ENCODE measurements at regions not wholly inside any gene's neighbourhood (a gene's known extent, or its start where the extent isn't known, plus 50 kb on each side); places are given as distances from the start of the nearest gene placed in this dataset.
"Not testable (repeated sequence)": the region's sequence is repeated elsewhere in the genome, so short reads cannot be mapped to it uniquely, and the experiment has no call there.

DNA sequence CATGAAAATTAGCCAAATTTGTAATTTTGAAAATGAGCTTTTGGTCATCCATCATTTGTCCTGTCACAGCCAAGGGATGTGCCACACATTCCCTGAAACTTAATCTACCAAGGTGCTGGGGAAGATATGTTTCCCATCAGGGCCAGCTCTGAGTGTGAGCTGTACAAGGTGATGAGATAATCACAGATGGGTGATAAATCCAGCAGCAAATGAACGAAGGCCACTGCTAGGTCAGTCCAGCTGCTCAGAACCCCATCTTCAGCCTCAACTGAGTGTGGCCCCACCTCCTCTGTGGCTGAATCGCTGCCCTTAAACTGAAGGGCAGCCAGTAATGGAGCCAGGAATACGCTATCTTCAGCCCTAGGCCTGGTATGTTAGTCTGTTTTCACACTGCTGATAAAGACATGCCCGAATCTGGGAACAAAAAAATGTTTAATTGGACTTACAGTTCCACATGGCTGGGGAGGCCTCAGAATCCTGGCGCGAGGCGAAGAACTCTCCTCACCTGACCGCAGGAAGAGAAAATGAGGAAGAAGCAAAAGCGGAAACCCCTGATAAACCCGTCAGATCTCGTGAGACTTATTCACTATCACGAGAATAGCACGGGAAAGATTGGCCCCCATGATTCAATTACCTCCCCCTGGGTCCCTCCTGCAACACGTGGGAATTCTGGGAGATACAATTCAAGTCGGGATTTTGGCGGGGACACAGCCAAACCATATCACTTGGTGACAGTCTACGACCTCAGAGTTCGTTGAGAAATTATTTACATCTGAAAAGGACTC, 553.0 kb downstream of the NTRK3 start:
- no peaks in the 10 kb centered on the region for H3K36me3 Mint-ChIP-seq (ENCODE audit: insufficient read depth, unreplicated experiment)
- H3K9me3 Mint-ChIP-seq (ENCODE audit: unreplicated experiment) = peaks cover 15% of the 10 kb centered on the region
- BruUV-seq (replicated peaks) = no TSS peak
- intact Hi-C loops (cut with micrococcal nuclease) = no loop called here
- H3K27ac Mint-ChIP-seq (ENCODE audit: low read depth, unreplicated experiment) = no peak overlapping the region
- H3K4me3 Mint-ChIP-seq (ENCODE audit: unreplicated experiment) = no peak overlapping the region
- TF ChIP-seq, protein P1, sequence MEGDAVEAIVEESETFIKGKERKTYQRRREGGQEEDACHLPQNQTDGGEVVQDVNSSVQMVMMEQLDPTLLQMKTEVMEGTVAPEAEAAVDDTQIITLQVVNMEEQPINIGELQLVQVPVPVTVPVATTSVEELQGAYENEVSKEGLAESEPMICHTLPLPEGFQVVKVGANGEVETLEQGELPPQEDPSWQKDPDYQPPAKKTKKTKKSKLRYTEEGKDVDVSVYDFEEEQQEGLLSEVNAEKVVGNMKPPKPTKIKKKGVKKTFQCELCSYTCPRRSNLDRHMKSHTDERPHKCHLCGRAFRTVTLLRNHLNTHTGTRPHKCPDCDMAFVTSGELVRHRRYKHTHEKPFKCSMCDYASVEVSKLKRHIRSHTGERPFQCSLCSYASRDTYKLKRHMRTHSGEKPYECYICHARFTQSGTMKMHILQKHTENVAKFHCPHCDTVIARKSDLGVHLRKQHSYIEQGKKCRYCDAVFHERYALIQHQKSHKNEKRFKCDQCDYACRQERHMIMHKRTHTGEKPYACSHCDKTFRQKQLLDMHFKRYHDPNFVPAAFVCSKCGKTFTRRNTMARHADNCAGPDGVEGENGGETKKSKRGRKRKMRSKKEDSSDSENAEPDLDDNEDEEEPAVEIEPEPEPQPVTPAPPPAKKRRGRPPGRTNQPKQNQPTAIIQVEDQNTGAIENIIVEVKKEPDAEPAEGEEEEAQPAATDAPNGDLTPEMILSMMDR (IDR thresholded peaks at IDR 0.05; ENCODE audit: unreplicated experiment) = no peak
- no peak for DNase-seq (ENCODE audit: unreplicated experiment)
- no peaks in the 10 kb centered on the region for H3K4me1 Mint-ChIP-seq (ENCODE audit: insufficient read depth, unreplicated experiment)
- ChIA-PET CTCF (no interaction called here), POLR2A (no interaction called here)
- no peaks in the 10 kb centered on the region for H3K27me3 Mint-ChIP-seq (ENCODE audit: insufficient read depth, unreplicated experiment)

DNA sequence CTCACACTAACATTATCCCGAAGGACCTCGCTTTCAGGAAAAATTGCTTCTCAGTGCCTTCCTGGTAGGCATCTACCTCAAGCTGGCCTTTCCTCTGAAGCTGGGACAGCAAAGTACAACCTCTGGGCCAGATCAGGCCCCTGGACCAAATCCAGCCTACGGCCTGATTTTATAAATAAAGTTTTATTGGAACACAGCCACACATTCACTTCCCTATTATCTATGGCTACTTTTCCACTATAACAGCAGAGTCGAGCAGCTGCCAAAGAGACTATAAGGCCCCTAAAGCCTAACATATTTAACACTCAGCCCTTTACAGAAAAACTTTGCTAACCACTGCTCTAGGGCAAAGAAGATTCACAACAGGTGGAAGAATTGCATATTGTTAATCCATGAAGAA, 554.3 kb downstream of the NTRK3 start:
- H3K4me3 Mint-ChIP-seq (ENCODE audit: unreplicated experiment) = no peak overlapping the region
- H3K4me1 Mint-ChIP-seq (ENCODE audit: insufficient read depth, unreplicated experiment) = no peaks in the 10 kb centered on the region
- TF ChIP-seq, protein P1 (IDR thresholded peaks at IDR 0.05; ENCODE audit: unreplicated experiment) = no peak
- H3K9me3 Mint-ChIP-seq (ENCODE audit: unreplicated experiment) = peaks cover 9% of the 10 kb centered on the region
- no peaks in the 10 kb centered on the region for H3K36me3 Mint-ChIP-seq (ENCODE audit: insufficient read depth, unreplicated experiment)
- POLR2A ChIA-PET = no interaction called here
- intact Hi-C loops (cut with micrococcal nuclease) = no loop called here
- no peak overlapping the region for H3K27ac Mint-ChIP-seq (ENCODE audit: low read depth, unreplicated experiment)
- BruUV-seq (replicated peaks) = no TSS peak
- no peak for DNase-seq (ENCODE audit: unreplicated experiment)
- no peaks in the 10 kb centered on the region for H3K27me3 Mint-ChIP-seq (ENCODE audit: insufficient read depth, unreplicated experiment)
- CTCF ChIA-PET = interaction anchor here (0.6 kb wide), 2 partner anchors 49 to 1848 kb away, joined by 3 read pairs; no protein-coding TSS in a partner anchor

DNA sequence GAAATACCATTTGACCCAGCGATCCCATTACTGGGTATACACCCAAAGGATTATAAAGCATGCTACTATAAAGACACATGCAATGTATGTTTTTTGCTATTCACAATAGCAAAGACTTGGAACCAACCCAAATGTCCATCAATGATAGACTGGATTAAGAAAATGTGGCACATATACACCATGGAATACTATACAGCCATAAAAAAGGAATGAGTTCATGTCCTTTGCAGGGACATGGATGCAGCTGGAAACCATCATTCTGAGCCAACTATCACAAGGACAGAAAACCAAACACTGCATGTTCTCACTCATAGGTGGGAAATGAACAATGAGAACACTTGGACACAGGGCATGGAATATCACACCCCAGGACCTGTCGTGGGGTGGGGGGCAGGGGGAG, 558.1 kb downstream of the NTRK3 start:
- H3K27me3 Mint-ChIP-seq (ENCODE audit: insufficient read depth, unreplicated experiment); H3K4me3 Mint-ChIP-seq (ENCODE audit: unreplicated experiment); BruUV-seq (replicated peaks); POLR2A ChIA-PET; intact Hi-C loops (cut with micrococcal nuclease); DNase-seq (ENCODE audit: unreplicated experiment); H3K4me1 Mint-ChIP-seq (ENCODE audit: insufficient read depth, unreplicated experiment); H3K9me3 Mint-ChIP-seq (ENCODE audit: unreplicated experiment); CTCF ChIA-PET; H3K36me3 Mint-ChIP-seq (ENCODE audit: insufficient read depth, unreplicated experiment); H3K27ac Mint-ChIP-seq (ENCODE audit: low read depth, unreplicated experiment): not testable (repeated sequence)

DNA sequence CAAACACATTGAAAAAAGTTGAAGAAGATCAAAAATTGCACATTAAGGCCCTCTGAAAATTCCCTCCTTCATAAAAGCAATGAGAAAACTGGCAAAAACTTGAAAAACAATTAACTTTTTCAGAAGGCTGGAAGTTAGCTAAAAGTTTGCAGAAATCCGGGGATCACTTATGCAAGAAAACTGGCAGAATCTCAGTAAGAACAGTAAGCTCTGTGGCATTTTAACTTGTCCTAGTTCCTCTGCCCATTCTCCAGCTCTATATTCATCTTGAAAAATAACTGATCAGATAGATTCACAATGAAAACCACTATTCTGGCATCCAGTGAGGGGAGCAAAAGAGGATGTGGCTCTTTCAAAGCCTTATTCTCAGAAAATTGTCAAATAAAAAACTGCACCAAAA, 566.8 kb downstream of the NTRK3 start:
- BruUV-seq (replicated peaks) = no TSS peak

More for the DNA sequence above, 566.8 kb downstream of the NTRK3 start:
- Mint-ChIP-seq H3K36me3 (ENCODE audit: insufficient read depth, unreplicated experiment) (no peaks in the 10 kb centered on the region), H3K27me3 (ENCODE audit: insufficient read depth, unreplicated experiment) (no peaks in the 10 kb centered on the region), H3K9me3 (ENCODE audit: unreplicated experiment) (peaks cover 9% of the 10 kb centered on the region), H3K4me1 (ENCODE audit: insufficient read depth, unreplicated experiment) (peaks cover 5% of the 10 kb centered on the region), H3K27ac (ENCODE audit: low read depth, unreplicated experiment) (no peak overlapping the region), H3K4me3 (ENCODE audit: unreplicated experiment) (no peak overlapping the region)
- POLR2A ChIA-PET = no interaction called here
- intact Hi-C loops (cut with micrococcal nuclease) = no loop called here
- TF ChIP-seq, protein P1 (IDR thresholded peaks at IDR 0.05; ENCODE audit: unreplicated experiment) = no peak
- CTCF ChIA-PET = interaction anchor here (0.9 kb wide), 1 partner anchor 22 kb away, joined by 3 read pairs; no protein-coding TSS in a partner anchor
- DNase-seq (ENCODE audit: unreplicated experiment) = no peak

Data from MCF 10A (cell line).